ENCODE measurements at regions not wholly inside any gene's neighbourhood (a gene's known extent, or its start where the extent isn't known, plus 50 kb on each side); places are given as distances from the start of the nearest gene placed in this dataset.

- Histone ChIP-seq H3K9me3 (ENCODE audit: low read depth) (no peaks in the 10 kb centered on the region), H4K20me1 (ENCODE audit: low read depth) (no peaks in the 10 kb centered on the region), H3K36me3 (no peaks in the 10 kb centered on the region), H3K4me3 (no peak overlapping the region), H3K9ac (no peak overlapping the region), H2AFZ (replicated peaks) (no peak overlapping the region), H3F3A (ENCODE audit: low read depth) (no peaks in the 10 kb centered on the region), H3K27me3 (no peaks in the 10 kb centered on the region), H3K79me2 (ENCODE audit: low read depth) (no peaks in the 10 kb centered on the region), H3K4me1 (no peaks in the 10 kb centered on the region), H3K27ac (no peak overlapping the region), H3K4me2 (no peak overlapping the region)
- H3K36me3 Mint-ChIP-seq, result no peaks in the 10 kb centered on the region
- TF ChIP-seq EZH2 (IDR thresholded peaks at IDR 0.05) (no peak), CTCF (IDR thresholded peaks at IDR 0.05) (no peak), EZH2phosphoT487 (IDR thresholded peaks at IDR 0.05) (no peak)
- no peak overlapping the region for H3K4me3 Mint-ChIP-seq
- DNase-seq (ENCODE audit: low spot score), result no peak
- no peak overlapping the region for H3K27ac Mint-ChIP-seq
- H3K9me3 Mint-ChIP-seq, result peaks cover 9% of the 10 kb centered on the region
- no peaks in the 10 kb centered on the region for H3K4me1 Mint-ChIP-seq
- H3K27me3 Mint-ChIP-seq (ENCODE audit: insufficient read depth, low read depth), result no peaks in the 10 kb centered on the region
Observed at GRCh38 chr1:99098589-99098988, 93.9 kb upstream of the PLPPR5 start.

DNA sequence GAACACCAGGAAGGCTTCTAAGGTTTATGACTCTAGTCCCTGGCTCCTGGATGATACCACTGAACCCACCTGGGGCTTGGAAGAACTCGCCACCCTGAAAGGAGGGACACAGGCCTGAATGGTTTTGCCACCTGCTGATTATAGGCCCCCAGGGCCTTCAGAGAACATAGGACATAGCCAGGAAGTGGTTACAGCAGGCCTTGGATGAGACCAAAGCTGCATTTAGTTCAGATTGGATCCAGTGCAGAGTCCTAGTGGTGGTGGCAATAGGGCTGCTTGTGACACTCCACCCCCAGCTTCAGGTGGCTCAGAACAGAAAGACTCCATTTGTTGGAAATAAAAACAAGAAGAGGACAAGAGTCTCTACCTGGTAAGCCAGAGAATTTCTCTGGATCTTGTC is 101.6 kb upstream of the PLPPR5 start:
- H3K79me2 ChIP-seq (ENCODE audit: low read depth), result no peaks in the 10 kb centered on the region
- no peaks in the 10 kb centered on the region for H3K36me3 ChIP-seq
- Mint-ChIP-seq H3K9me3 (no peaks in the 10 kb centered on the region), H3K4me3 (no peak overlapping the region), H3K27ac (no peak overlapping the region), H3K36me3 (no peaks in the 10 kb centered on the region), H3K4me1 (no peaks in the 10 kb centered on the region), H3K27me3 (ENCODE audit: insufficient read depth, low read depth) (peaks cover 5% of the 10 kb centered on the region)
- no peaks in the 10 kb centered on the region for H3K4me1 ChIP-seq
- TF ChIP-seq EZH2 (IDR thresholded peaks at IDR 0.05) (no peak), EZH2phosphoT487 (IDR thresholded peaks at IDR 0.05) (no peak), CTCF (IDR thresholded peaks at IDR 0.05) (no peak)
- H3K4me3 ChIP-seq, result no peak overlapping the region
- H3K27ac ChIP-seq, result no peak overlapping the region
- H4K20me1 ChIP-seq (ENCODE audit: low read depth), result no peaks in the 10 kb centered on the region
- no peaks in the 10 kb centered on the region for H3K27me3 ChIP-seq
- H2AFZ ChIP-seq (replicated peaks), result no peak overlapping the region
- DNase-seq (ENCODE audit: low spot score), result no peak
- H3K9me3 ChIP-seq (ENCODE audit: low read depth), result no peaks in the 10 kb centered on the region
- H3F3A ChIP-seq (ENCODE audit: low read depth), result no peaks in the 10 kb centered on the region
- H3K4me2 ChIP-seq, result no peak overlapping the region
- no peak overlapping the region for H3K9ac ChIP-seq

DNA sequence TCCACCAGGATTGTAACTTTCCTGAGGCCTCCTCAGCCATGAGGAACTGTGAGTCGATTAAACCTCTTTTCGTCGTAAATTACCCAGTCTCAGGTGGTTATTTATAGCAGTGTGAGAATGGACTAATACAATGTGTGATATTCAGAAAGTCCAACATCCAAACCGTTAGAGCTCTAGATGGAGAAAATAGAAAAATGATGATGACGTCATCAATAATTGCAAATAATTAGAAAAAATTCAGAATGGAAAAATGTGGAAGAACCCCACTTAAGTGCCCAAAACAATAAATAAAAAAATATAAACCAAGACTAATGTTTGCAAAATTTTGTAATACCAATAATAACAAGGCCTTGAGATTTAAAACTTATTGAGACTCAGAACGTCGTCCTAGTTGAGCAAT is 103.0 kb upstream of the PLPPR5 start:
- no peaks in the 10 kb centered on the region for H3K27me3 ChIP-seq
- Mint-ChIP-seq H3K27ac (no peak overlapping the region), H3K27me3 (ENCODE audit: insufficient read depth, low read depth) (peaks cover 5% of the 10 kb centered on the region), H3K36me3 (no peaks in the 10 kb centered on the region), H3K4me3 (no peak overlapping the region), H3K4me1 (no peaks in the 10 kb centered on the region), H3K9me3 (no peaks in the 10 kb centered on the region)
- H3K9me3 ChIP-seq (ENCODE audit: low read depth), result no peaks in the 10 kb centered on the region
- H3K9ac ChIP-seq, result no peak overlapping the region
- H4K20me1 ChIP-seq (ENCODE audit: low read depth), result no peaks in the 10 kb centered on the region
- no peaks in the 10 kb centered on the region for H3F3A ChIP-seq (ENCODE audit: low read depth)
- no peak overlapping the region for H2AFZ ChIP-seq (replicated peaks)
- H3K4me3 ChIP-seq, result no peak overlapping the region
- DNase-seq (ENCODE audit: low spot score), result no peak
- H3K36me3 ChIP-seq, result no peaks in the 10 kb centered on the region
- TF ChIP-seq CTCF (IDR thresholded peaks at IDR 0.05) (no peak), EZH2phosphoT487 (IDR thresholded peaks at IDR 0.05) (no peak), EZH2 (IDR thresholded peaks at IDR 0.05) (no peak)
- H3K4me1 ChIP-seq, result no peaks in the 10 kb centered on the region
- H3K4me2 ChIP-seq, result no peak overlapping the region
- H3K27ac ChIP-seq, result no peak overlapping the region
- no peaks in the 10 kb centered on the region for H3K79me2 ChIP-seq (ENCODE audit: low read depth)

Measured in neural progenitor cell (in vitro differentiated cells).